ENCODE measurements at regions not wholly inside any gene's neighbourhood (a gene's known extent, or its start where the extent isn't known, plus 50 kb on each side); places are given as distances from the start of the nearest gene placed in this dataset.

GRCh38 chr10:28155726-28156125, 147.1 kb downstream of the MPP7 start:
- TF ChIP-seq CTCF (conservative IDR thresholded peaks at IDR 0.05): no peak
- no peak for TF ChIP-seq ZFX (IDR thresholded peaks at IDR 0.05)
